Sigmoid colon (tissue), 4 donors: ENCODE measurements at regions not wholly inside any gene's neighbourhood (a gene's known extent, or its start where the extent isn't known, plus 50 kb on each side); places are given as distances from the start of the nearest gene placed in this dataset.

ENCODE experiments used
- EP300 ChIP-seq, 4 donors: sonication (generic); formaldehyde crosslinking; IDR thresholded peaks; one replicate each; pipeline ENCODE4 v1.6.1; 2017; ENCODE audit warnings: antibody characterized with exemption in 4 of 4
- POLR2A ChIP-seq, 2 donors: fragments of 450-650 bp; IDR thresholded peaks; one replicate each; pipeline ENCODE4 v1.6.1; 2016; ENCODE audit warnings: antibody characterized with exemption in 2 of 2, mild to moderate bottlenecking in 2 of 2, moderate library complexity in 2 of 2
- POLR2AphosphoS5 ChIP-seq, 4 donors: sonication (generic); formaldehyde crosslinking; IDR thresholded peaks; one replicate each; pipeline ENCODE4 v1.6.1; 2017; ENCODE audit warnings: antibody characterized with exemption in 4 of 4
- TF ChIP-seq, protein P1 (sequence below), 4 experiments: fragments of 450-650 bp in 3 of 4; fragments of 200-600 bp in 1 of 4; IDR thresholded peaks; one replicate each; pipeline ENCODE4 v1.5.1; 2016 to 2019; ENCODE audit warnings: antibody characterized with exemption in 4 of 4, mild to moderate bottlenecking in 3 of 4, moderate library complexity in 2 of 4

DNA sequence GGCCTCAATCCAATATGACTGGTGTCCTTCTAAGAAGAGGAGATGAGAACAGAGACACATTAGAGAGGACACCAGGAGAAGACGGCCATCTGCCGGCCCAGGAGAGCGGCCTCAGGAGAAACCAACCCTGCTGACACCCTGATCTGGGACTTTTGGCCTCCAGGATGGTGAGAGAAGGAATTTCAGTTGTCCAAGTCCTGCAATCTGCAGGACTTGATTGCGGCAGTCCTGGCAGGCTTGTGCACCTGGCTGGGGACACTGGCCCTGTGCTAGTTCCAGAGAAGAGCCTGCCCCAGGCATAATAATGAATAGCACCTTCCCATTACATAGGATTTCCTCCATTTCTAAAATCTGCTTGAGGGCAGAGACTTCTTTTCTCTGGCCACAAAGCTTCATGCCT, 409.9 kb upstream of the SHH start:
- TF ChIP-seq POLR2A (IDR thresholded peaks at IDR 0.05) (no peak), POLR2AphosphoS5 (IDR thresholded peaks at IDR 0.05) (no peak), EP300 (IDR thresholded peaks at IDR 0.05) (no peak)
- TF ChIP-seq, protein P1, sequence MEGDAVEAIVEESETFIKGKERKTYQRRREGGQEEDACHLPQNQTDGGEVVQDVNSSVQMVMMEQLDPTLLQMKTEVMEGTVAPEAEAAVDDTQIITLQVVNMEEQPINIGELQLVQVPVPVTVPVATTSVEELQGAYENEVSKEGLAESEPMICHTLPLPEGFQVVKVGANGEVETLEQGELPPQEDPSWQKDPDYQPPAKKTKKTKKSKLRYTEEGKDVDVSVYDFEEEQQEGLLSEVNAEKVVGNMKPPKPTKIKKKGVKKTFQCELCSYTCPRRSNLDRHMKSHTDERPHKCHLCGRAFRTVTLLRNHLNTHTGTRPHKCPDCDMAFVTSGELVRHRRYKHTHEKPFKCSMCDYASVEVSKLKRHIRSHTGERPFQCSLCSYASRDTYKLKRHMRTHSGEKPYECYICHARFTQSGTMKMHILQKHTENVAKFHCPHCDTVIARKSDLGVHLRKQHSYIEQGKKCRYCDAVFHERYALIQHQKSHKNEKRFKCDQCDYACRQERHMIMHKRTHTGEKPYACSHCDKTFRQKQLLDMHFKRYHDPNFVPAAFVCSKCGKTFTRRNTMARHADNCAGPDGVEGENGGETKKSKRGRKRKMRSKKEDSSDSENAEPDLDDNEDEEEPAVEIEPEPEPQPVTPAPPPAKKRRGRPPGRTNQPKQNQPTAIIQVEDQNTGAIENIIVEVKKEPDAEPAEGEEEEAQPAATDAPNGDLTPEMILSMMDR (IDR thresholded peaks at IDR 0.05) = no peak
